ENCODE measurements at regions not wholly inside any gene's neighbourhood (a gene's known extent, or its start where the extent isn't known, plus 50 kb on each side); places are given as distances from the start of the nearest gene placed in this dataset.

- TF ChIP-seq CTCF (conservative IDR thresholded peaks at IDR 0.05 in 1 of 2, IDR thresholded peaks at IDR 0.05 in 1 of 2; ENCODE audit: extremely low read depth in 1 of 2, insufficient read depth in 1 of 2, low read depth in 1 of 2, low read length in 2 of 2) (no peak), EZH2 (IDR thresholded peaks at IDR 0.05; ENCODE audit: borderline replicate concordance, low read length) (no peak)
Observed at GRCh38 chr5:56520986-56521730, 288.0 kb upstream of the ANKRD55 start.

Data from mammary epithelial cell (primary cell).